ENCODE measurements at regions not wholly inside any gene's neighbourhood (a gene's known extent, or its start where the extent isn't known, plus 50 kb on each side); places are given as distances from the start of the nearest gene placed in this dataset.

DNA sequence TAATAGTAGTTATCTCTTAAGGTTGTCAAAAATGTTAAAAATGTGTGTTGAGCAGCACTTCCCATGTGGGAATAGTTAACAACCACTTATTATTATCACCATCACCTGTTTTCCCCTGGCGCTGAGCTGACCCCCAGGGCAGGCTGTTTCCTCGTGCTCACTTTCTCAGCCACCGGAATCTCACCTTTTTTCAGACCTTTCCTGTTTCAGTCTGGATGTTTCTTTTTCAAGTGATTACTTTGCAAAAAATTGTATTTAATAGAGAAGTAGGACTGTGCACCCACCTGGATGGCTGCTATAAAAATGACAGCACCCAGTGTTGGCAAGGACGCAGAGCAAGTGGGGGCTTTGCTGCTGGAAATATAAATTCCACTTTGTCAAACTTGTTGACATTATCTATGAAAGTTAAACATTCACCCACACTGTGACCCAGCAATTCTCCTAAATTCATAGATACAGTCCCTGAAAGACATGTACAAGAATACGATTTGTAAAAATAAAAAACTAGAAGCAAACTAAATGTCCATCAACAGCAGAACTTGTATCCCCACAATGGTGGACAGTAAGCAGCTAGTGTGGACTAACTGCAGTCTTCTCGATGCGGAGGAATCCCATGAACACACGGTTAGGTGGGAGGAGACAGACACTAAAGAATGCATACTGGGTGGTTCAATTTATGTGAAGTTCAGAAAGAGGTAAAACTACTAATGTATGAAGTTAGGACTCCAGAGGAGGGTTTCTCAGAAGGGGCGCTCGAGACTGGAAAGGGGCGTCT lies 66.5 kb downstream of the SOWAHC start:
- Histone ChIP-seq H3K4me1 (no peaks in the 10 kb centered on the region), H3K9me3 (no peaks in the 10 kb centered on the region), H3K4me3 (no peak overlapping the region), H3K27ac (no peak overlapping the region), H3K27me3 (no peaks in the 10 kb centered on the region), H3K36me3 (no peaks in the 10 kb centered on the region)
- intact Hi-C loops (cut with DNase I; ENCODE audit: low total_unique reads) = no loop called here
- TF ChIP-seq POLR2A (IDR thresholded peaks at IDR 0.05) = no peak
- TF ChIP-seq, protein P1, sequence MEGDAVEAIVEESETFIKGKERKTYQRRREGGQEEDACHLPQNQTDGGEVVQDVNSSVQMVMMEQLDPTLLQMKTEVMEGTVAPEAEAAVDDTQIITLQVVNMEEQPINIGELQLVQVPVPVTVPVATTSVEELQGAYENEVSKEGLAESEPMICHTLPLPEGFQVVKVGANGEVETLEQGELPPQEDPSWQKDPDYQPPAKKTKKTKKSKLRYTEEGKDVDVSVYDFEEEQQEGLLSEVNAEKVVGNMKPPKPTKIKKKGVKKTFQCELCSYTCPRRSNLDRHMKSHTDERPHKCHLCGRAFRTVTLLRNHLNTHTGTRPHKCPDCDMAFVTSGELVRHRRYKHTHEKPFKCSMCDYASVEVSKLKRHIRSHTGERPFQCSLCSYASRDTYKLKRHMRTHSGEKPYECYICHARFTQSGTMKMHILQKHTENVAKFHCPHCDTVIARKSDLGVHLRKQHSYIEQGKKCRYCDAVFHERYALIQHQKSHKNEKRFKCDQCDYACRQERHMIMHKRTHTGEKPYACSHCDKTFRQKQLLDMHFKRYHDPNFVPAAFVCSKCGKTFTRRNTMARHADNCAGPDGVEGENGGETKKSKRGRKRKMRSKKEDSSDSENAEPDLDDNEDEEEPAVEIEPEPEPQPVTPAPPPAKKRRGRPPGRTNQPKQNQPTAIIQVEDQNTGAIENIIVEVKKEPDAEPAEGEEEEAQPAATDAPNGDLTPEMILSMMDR (IDR thresholded peaks at IDR 0.05) = no peak
- DNase-seq = no peak

DNA sequence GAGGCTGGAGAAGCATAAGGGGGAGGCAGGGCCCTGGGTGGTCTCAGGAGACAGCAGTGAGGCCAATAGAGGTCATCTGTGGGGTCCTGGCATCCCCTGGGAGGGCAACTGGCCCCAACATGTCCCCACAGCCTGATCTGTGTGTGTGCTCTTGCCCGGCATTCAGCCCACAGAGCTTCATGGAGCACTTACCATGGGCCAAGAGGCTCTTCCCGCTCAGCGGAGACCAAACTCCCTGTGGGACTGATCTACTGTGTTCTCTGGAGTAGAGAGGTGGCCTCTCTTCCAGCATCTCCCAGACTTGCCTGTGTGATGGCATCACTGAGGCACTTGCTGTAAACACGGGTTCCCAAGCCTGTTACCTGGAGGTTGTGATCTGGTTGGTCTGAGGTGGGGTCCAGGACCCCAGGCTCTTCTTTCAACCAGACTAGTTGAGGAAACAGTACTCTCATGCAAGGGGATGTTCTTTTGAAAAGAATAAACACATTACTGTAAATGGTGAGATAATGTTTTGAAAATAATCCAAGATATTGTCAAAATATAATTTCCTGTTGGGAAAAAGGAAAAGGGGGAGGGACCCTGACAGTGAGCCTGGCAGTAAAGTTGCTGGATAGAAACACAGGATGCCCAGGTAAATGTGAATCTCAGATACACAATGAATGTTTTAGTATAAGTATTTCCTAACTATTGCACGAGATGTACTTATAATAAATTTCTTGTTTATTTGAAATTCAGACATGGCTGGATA lies 67.6 kb downstream of the SOWAHC start:
- Histone ChIP-seq H3K27ac (no peak overlapping the region), H3K4me3 (no peak overlapping the region), H3K4me1 (no peaks in the 10 kb centered on the region), H3K36me3 (no peaks in the 10 kb centered on the region), H3K9me3 (no peaks in the 10 kb centered on the region), H3K27me3 (no peaks in the 10 kb centered on the region)
- TF ChIP-seq, protein P1 (IDR thresholded peaks at IDR 0.05) = no peak
- TF ChIP-seq POLR2A (IDR thresholded peaks at IDR 0.05) = no peak
- intact Hi-C loops (cut with DNase I; ENCODE audit: low total_unique reads) = no loop called here
- no peak for DNase-seq

DNA sequence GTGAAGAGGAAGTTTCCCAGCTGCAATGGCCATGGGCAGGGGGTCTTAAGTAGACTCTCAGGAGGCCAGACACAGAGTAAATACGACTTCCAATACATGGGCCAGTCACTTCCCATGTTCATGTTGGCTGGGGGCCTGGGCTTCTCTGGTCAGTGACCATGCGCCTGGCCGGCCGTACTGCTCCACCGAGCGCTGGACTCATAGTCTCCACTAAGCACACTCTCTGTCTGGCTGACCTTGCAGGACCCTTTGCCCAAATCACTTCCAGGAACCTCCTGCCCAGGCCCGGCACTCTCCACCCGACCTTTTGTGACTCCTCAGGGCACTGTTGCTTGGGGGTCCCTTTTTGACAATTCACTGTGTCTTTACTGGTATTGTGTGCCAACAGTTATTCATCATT lies 69.3 kb downstream of the SOWAHC start:
- Histone ChIP-seq H3K9me3 (no peaks in the 10 kb centered on the region), H3K4me1 (no peaks in the 10 kb centered on the region), H3K4me3 (no peak overlapping the region), H3K36me3 (no peaks in the 10 kb centered on the region), H3K27ac (no peak overlapping the region), H3K27me3 (no peaks in the 10 kb centered on the region)
- intact Hi-C loops (cut with DNase I; ENCODE audit: low total_unique reads) = no loop called here
- DNase-seq = no peak
- TF ChIP-seq, protein P1 (IDR thresholded peaks at IDR 0.05) = no peak
- TF ChIP-seq POLR2A (IDR thresholded peaks at IDR 0.05) = no peak

DNA sequence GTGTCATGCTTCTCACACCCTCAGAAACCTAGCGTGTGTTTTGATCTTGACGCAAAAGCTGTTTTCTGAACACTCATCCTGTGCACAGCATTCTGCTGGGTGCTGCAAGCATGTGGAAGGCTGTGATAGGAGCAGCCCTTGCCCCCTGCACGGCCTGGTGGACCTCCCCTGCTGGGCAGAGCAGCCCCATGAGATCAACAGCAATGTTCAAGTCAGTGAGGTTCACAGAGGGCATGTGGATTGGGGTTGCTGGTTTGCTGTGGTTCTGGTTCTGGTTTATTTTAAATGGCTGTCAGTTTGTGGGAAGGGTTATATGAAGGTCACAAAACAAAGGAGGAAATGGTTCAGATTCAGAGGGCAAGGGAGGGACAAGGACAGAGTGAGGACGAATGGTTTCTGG lies 71.3 kb downstream of the SOWAHC start:
- no peaks in the 10 kb centered on the region for H3K27me3 ChIP-seq
- H3K4me1 ChIP-seq = peaks cover 0 to 2% of the 10 kb centered on the region in 2 donors
- H3K36me3 ChIP-seq = no peaks in the 10 kb centered on the region
- intact Hi-C loops (cut with DNase I; ENCODE audit: low total_unique reads) = no loop called here
- DNase-seq = no peak
- TF ChIP-seq, protein P1 (IDR thresholded peaks at IDR 0.05) = no peak
- TF ChIP-seq POLR2A (IDR thresholded peaks at IDR 0.05) = no peak
- no peak overlapping the region for H3K4me3 ChIP-seq
- no peaks in the 10 kb centered on the region for H3K9me3 ChIP-seq
- no peak overlapping the region for H3K27ac ChIP-seq

DNA sequence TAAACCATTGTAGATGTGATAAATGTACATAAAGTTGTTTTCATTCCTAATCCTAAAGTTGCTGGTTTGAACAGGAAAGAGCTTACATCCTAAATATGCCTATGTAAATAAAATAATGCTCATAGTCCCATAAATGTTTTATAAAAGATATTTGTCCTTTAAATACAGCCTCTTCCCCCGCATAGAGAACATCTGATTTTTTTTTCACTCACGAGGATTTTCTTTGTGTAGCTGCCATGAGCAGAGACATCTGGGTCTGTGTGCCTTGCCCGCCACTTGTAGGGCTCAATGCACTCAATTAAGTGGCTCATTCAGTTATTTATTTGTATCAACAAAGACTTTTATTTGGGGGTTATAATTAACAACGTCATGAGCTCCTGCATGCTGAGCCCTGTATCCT lies 72.8 kb downstream of the SOWAHC start:
- no peaks in the 10 kb centered on the region for H3K9me3 ChIP-seq
- TF ChIP-seq, protein P1 (IDR thresholded peaks at IDR 0.05) = no peak
- TF ChIP-seq POLR2A (IDR thresholded peaks at IDR 0.05) = no peak
- no peak overlapping the region for H3K4me3 ChIP-seq
- no peak overlapping the region for H3K27ac ChIP-seq
- DNase-seq = no peak
- intact Hi-C loops (cut with DNase I; ENCODE audit: low total_unique reads) = no loop called here
- H3K36me3 ChIP-seq = no peaks in the 10 kb centered on the region
- H3K27me3 ChIP-seq = no peaks in the 10 kb centered on the region
- peaks cover 8 to 9% of the 10 kb centered on the region in 2 donors for H3K4me1 ChIP-seq

Measured in uterus (tissue), 3 donors.